ENCODE measurements at regions not wholly inside any gene's neighbourhood (a gene's known extent, or its start where the extent isn't known, plus 50 kb on each side); places are given as distances from the start of the nearest gene placed in this dataset.

- no peak for DNase-seq (ENCODE audit: low read depth in 2 of 2)
These were observed 102.0 kb upstream of the THRB start for GRCh38 chr3:24596626-24597025.

- no peak for DNase-seq (ENCODE audit: low read depth in 2 of 2)
These were observed 104.2 kb upstream of the THRB start for GRCh38 chr3:24598695-24599470.

- DNase-seq (ENCODE audit: low read depth in 2 of 2) = no peak
These were observed 106.7 kb upstream of the THRB start for GRCh38 chr3:24601066-24601939.

GRCh38 chr3:24604215-24604614, 109.6 kb upstream of the THRB start:
- no peak for DNase-seq (ENCODE audit: low read depth in 2 of 2)

- no peak for DNase-seq (ENCODE audit: low read depth in 2 of 2)
These were observed 110.9 kb upstream of the THRB start for GRCh38 chr3:24605511-24606028.

- DNase-seq (ENCODE audit: low read depth in 2 of 2) = no peak
These were observed 112.6 kb upstream of the THRB start for GRCh38 chr3:24607281-24607680.

- DNase-seq (ENCODE audit: low read depth in 2 of 2) = no peak
These were observed 114.2 kb upstream of the THRB start for GRCh38 chr3:24608701-24609390.

GRCh38 chr3:24614359-24614758, 119.7 kb upstream of the THRB start:
- DNase-seq (ENCODE audit: low read depth in 2 of 2) = no peak

GRCh38 chr3:24615177-24615576, 120.5 kb upstream of the THRB start:
- no peak for DNase-seq (ENCODE audit: low read depth in 2 of 2)

- DNase-seq (ENCODE audit: low read depth in 2 of 2) = no peak
These were observed 121.6 kb upstream of the THRB start for GRCh38 chr3:24616110-24616829.

GRCh38 chr3:24622138-24622537, 127.5 kb upstream of the THRB start:
- no peak for DNase-seq (ENCODE audit: low read depth in 2 of 2)

GRCh38 chr3:24622696-24623225, 128.1 kb upstream of the THRB start:
- no peak for DNase-seq (ENCODE audit: low read depth in 2 of 2)

GRCh38 chr3:24623657-24624056, 129.0 kb upstream of the THRB start:
- DNase-seq (ENCODE audit: low read depth in 2 of 2) = no peak

GRCh38 chr3:24624938-24625681, 130.5 kb upstream of the THRB start:
- DNase-seq (ENCODE audit: low read depth in 2 of 2) = no peak

- DNase-seq (ENCODE audit: low read depth in 2 of 2) = no peak
These were observed 134.0 kb upstream of the THRB start for GRCh38 chr3:24628523-24629258.

GRCh38 chr3:24631481-24631880, 136.8 kb upstream of the THRB start:
- no peak for DNase-seq (ENCODE audit: low read depth in 2 of 2)

GRCh38 chr3:24639061-24639460, 144.4 kb upstream of the THRB start:
- no peak for DNase-seq (ENCODE audit: low read depth in 2 of 2)

GRCh38 chr3:24639481-24640329, 145.1 kb upstream of the THRB start:
- no peak for DNase-seq (ENCODE audit: low read depth in 2 of 2)

- no peak for DNase-seq (ENCODE audit: low read depth in 2 of 2)
These were observed 145.8 kb upstream of the THRB start for GRCh38 chr3:24640330-24640877.
